Putamen (tissue), 1 donor: ENCODE measurements at regions not wholly inside any gene's neighbourhood (a gene's known extent, or its start where the extent isn't known, plus 50 kb on each side); places are given as distances from the start of the nearest gene placed in this dataset.
"Not testable (repeated sequence)": the region's sequence is repeated elsewhere in the genome, so short reads cannot be mapped to it uniquely, and the experiment has no call there.

ENCODE experiments used
- DNase-seq: peaks from one replicate; pipeline ENCODE4 v3.0.0-alpha.2; 2016; ENCODE audit warnings: low spot score

DNA sequence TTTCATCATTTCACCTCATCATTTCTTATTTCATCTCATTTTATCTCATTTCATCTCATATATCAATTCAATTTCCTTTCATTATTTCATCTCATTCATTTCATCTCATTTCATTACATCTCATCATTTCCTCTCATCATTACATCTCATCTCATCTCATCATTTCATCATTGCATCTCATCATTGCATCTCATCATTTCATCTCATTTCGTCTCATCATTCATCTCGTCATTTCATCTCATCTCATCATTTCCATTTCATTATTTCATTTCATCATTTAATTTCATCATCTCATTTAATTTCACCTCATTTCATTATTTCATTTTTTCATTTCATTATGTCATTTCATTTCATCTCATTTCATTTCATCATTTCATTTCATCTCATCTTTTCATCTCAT is 168.5 kb upstream of the FAM72C start:
- not testable (repeated sequence) for DNase-seq

DNA sequence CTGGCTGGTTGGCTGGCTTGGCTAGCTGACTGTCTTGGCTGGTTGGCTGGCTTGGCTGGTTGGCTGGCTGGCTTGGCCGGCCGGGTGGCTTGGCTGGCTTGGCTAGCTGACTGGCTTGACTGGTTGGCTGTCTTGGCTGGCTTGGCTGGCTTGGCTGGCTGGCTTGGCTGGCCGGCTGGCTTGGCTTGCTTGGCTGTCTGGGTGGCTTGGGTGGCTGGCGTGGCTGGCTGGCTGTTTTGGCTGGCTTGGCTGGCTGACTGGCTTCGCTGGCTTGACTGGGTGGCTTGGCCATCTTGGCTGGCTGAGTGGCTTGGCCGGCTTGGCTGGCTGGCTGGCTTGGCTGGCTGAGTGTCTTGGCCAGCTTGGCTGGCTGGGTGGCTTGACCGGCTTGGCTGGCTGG is 133.2 kb upstream of the FAM72C start:
- not testable (repeated sequence) for DNase-seq

DNA sequence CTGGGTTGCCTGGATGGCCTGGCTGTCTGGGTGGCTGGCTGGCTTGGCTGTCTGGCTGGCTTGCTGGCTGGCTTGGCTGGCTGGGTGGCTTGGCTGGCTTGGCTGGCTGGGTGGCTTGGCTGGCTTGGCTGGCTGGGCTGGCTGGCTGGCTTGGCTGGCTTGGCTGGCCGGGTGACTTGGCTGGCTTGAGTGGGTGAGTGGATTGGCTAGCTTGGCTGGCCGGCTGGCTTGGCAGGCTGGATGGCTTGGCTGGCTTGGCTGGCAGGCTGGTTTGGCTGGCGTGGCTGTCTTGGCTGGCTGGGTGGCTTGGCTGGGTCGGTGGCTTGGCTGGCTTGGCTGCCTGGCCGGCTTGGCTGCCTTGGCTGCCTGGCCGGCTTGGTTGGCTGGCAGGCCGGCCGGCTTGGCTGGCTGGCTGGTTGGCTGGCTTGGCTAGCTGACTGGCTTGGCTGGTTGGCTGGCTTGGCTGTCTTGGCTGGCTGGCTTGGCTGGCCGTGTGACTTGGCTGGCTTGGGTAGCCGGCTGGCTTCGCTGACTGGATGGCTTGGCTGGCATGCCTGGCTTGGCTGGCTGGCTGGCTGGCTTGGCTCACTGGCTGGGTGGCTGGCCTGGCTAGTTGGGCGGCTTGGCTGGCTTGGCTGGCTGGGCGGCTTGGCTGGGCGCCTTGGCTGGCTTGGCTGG is 132.4 kb upstream of the FAM72C start:
- peak; percentile 28 for DNase-seq

DNA sequence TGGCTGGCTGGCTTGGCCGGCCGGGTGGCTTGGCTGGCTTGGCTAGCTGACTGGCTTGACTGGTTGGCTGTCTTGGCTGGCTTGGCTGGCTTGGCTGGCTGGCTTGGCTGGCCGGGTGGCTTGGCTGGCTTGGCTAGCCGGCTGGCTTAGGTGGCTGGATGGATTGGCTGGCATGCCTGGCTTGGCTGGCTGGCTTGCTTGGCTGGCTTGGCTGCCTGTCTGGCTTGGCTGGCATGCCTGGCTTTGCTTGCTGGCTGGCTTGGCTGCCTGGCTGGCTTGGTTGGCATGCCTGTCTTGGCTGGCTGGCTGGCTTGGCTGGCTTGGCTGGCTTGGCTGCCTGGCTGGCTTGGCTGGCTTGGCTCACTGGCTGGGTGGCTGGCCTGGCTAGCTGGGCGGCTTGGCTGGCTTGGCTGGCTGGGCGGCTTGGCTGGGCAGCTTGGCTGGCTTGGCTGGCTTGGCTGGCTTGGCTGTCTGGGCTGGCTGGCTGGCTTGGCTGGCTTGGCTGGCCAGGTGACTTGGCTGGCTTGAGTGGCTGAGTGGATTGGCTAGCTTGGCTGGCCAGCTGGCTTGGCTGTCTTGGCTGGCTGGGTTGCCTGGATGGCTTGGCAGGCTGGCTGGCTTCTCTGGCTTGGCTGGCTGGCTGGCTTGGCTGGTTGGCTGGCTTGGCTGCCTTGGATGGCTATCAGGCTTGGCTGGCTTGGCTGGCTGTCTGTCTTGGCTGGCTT is 131.5 kb upstream of the FAM72C start:
- peak; percentile 7 for DNase-seq

DNA sequence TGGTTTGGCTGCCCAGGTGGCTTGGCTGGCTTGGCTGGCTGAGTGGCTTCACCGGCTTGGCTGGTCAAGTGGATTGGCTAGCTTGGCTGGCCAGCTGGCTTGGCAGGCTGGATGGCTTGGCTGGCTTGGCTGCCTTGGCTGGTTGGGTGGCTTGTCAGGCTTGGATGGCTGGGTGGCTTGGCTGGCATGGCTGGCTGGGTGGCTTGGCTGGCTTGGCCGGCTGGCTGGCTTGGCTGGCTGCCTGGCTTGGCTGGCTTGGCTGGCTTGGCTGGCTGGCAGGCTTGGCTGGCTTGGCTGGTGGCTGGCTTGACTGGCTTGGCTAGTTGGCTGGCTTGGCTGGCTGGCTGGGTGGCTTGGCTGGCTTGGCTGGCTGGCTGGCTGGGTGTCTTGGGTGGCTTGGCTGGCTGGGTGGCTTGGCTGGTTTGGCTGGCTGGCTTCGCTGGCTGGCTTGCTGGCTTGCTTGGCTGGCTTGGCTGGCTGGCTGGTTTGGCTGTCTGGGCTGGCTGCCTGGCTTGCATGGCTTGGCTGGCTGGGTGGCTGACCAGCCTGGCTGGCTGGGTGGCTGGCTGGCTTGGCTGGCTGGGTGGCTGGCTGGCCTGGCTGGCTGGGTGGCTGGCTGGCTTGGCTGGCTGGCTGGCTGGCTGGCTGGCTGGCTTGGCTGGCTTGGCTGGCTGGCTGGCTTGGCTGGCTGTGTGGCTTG is 130.4 kb upstream of the FAM72C start:
- not testable (repeated sequence) for DNase-seq

DNA sequence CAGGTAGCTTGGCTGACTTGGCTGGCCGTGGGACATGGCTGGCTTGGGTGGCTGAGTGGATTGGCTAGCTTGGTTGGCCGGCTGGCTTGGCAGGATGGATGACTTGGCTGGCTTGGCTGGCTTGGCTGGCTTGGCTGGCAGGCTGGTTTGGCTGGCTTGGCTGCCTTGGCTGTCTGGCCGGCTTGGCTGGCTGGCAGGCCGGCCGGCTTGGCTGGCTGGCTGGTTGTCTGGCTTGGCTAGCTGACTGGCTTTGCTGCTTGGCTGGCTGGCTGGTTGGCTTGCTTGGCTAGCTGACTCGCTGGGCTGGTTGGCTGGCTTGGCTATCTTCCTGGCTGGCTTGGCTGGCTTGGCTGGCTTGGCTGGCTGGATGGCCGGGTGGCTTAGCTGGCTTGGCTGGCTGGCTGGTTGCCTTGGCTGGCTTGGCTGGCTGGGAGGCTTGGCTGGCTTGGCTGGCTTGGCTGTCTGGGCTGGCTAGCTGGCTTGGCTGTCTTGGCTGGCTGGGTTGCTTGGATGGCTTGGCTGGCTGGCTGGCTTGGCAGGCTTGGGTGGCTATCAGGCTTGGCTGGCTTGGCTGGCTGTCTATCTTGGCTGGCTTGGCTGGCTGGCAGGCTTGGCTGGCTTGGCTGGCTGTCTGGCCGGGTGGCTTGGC is 129.7 kb upstream of the FAM72C start:
- no peak for DNase-seq

DNA sequence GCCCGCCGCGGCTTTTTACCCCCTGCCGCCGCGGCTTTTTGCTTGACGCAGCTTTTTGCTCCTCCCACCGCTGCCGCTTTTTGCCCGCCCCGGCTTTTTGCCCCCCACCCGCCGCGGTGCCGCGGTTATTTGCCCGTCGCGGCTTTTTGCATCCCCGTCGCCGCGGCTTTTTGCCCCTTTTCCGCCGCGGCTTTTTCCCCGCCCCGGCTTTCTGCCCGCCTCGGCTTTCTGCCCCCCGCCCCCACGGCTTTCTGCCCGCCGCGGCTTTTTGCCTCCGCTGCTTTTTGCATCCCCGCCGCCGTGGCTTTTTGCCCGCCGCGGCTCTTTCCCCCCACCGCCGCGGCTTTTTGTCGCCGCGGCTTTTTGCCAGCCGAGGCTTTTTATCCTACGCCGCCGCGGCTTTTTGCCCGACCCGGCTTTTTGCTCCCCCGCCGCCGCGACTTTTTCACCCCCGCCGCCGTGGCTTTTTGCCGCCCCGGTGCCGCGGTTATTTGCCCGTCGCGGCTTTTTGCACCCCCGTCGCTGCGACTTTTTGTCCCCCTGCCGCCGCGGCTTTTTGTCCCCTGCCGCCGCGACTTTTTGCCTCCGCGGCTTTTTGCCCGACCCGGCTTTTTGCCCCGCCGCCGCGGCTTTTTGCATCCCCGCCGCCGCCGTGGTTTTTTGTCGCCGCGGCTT is 105.5 kb upstream of the FAM72C start:
- not testable (repeated sequence) for DNase-seq

DNA sequence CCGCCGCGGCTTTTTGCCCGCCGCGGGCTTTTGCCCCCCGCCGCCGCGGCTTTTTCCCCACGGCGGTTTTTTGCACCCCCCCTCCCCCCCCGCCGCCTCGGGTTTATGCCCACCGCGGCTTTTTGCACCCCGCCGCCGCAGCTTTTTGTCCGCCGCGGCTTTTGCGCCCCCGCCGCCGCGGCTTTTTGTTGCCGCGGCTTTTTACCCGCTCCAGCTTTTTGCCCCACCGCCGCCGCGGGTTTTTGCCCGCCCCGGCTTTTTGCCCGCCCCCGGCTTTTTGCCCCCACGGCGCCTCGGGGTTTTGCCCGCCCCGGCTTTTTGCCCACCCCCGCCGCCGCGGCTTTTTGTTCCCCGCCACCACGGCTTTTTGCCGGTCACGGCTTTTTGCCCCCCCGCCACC is 104.9 kb upstream of the FAM72C start:
- not testable (repeated sequence) for DNase-seq

DNA sequence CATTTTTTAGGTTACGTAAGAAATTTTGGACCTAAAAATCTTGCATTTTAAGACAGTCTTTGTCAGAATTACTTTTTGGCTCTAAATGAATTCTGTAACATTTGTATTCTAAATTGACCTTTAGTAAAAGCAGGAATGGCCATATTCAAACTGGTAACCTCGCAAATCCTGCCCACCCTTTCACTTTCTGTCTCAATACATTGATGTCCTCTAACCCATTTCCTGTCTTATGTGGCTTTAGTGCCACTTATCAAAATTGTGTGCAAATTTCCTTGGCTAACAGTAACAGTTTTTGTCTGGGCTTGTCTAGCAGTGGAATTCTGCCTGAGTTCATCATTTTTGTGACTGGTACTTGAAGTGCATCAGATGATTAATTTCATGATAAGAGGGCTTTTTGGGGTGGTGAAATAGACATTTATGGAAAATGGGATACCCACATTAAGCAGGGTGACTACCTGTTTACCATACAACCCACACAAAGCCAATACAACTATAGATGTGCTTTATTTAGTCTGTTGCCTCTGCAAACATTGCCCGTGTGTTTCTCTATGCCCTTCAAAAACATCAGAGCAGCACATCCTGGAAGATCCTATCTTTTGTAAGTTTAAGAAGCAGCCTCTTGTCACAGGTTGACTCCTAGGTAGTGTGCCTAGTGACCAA is 98.7 kb upstream of the FAM72C start:
- not testable (repeated sequence) for DNase-seq

DNA sequence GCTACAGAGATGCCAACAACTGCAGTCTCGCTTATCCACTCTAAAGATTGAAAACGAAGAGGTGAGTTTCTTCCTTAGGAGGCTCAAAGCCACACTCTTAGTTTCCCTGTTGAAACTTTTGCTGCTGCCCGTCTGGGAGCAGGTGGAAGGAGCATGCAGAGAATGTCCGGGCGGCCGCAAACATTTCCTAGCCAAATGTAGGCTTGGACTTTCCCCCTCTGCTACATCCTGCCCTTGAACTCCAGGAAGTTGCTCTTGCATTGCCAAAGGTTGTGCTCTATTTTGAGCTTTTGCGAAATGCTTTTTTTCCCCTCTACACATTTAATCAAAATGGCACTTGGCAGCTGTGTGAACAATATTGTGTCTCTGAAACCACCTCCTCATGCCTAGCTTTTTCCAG is 95.3 kb upstream of the FAM72C start:
- not testable (repeated sequence) for DNase-seq

DNA sequence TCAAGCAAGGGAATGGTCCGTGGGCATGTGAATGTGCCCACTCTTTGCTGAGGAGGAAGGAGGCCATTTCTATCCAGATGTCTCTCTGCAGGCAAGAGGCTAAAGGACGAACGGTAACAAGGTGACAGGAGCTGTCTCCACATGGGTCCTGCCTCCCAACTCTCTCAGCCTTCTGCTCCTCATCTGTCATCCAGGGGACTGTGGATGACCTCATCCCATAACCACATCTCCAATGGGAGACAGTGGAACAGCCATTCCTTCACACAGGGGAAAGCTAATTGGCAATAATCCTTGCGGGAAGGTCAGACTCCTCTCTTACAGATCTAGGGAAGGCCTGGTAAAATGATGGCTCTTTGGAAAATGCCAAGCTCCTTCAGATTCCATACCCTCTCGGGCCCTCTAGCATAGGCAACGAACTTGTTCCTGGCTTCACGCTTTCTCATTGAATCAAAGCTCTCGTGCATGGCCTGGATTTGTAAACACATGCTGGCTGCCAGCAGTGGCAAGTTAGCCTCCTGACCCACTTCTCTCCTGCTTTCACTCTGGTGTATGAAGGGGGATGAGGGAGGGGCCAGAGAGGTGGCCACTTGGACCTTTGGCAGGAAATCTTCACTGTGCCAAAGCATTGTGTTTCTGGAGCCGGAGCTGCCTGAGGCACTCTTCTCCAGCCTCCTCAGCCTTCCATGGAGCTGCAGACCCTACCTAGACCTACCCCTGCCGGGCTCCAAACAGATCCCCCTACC is 94.5 kb upstream of the FAM72C start:
- DNase-seq = not testable (repeated sequence)

DNA sequence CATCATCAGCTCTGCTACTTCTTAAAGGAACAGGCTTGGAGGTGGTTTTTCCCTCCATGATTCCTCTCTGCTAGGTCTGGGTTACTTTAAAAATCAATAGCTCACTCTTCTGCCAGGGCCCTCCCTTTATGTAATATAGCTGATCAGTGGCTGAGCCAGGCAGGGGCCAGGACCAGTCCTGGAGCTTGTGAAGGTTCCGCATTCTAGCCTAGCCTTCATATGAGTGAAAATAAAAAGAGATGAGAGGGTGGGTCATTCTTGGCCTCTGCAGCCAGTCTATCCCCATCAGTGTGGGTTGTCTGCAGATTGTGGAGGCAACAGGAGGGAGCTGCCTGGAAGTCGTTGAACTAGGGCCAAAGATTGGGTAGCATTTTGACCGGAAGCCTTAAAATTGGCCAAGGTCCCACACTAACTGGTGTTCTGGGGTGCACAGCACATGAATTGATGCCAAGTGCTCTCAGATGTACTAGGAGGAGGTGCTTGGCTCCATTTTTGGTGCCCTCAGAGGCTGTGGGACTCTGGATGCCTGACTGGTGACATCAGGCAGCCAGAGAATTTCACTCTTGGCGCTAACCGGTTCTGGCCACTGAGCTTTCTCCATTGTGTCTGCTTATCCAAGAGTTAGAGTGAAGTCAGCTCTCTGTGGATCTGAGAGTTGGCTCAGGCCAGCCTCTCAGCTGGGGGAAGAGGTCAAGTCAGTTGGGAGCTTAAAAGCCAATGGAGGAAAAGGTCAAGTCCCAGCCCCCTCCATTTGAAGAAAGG is 93.7 kb upstream of the FAM72C start:
- DNase-seq = not testable (repeated sequence)

DNA sequence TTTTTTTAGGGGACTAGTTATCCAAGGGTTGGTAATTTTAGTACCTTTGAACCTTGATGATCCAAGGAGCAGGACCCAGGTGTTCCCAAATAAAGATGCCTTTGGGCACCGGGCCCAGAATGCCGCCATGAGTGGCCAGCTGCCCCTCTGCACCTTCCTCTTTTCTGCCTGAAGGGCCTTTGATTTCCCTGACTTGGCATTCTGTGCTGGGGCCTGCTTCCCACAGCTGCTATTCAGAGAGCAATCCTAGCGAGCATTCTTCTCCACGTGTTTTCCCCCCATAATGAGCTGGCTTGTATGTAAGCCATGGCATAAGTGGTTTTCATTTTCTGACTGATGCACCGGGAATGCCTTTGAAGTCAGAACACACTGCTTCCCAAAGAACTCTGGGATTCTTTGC is 77.6 kb upstream of the FAM72C start:
- DNase-seq = not testable (repeated sequence)

DNA sequence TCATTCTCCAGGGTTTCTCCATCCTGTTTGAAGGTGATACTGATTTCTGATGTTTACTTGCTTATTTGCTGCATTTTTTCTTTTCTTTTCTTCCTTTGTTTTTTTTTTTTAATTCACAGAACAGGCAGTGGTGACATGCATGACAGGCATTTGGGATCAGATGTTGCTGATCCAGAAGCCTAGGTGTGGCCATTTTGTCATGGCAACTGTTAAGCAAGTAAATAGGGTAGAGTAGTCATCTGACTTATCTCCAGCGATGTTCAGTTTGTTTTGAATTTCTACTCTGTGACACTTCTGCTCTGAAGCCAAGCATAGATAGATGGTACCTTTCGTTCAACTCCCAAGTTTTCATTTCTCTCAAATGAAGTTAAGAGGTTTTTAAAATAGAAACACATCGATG is 74.9 kb upstream of the FAM72C start:
- DNase-seq = not testable (repeated sequence)

DNA sequence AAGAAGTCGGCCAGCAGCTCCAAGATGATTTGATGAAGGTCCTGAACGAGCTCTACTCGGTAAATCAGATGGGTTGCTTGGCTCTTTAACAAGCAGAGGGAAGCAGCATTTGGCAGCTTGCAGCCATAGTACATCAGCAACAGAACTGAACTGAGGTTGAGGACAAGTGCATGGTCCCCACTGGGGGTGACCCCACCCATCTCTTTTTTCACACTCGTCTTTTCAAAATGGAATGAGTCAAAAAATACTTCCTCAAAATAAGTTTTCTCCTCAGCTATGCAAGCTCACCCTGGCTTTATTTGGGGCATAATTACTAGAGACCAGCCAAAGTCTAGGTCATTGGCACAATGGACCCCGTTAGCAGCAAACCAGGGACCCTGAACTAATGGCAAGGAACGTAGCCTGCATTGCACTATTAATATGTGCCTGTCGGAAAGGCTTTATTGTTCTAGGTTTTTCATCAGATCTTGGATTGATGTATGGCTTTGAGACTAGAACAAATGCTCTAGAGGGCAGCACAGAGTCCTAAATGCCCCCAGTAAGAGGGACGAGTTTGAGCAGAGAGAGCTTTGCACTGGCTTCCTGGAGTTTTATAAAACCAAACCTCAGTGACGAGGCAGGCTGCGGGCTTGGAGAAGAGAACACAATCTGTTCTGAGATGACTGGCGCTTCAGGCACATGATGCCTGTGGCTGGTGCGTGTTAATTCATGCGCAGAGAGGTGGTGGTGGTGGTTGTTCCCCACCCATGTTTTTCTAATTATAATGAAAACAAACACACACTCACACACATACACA is 74.2 kb upstream of the FAM72C start:
- DNase-seq = peak; percentile 0

DNA sequence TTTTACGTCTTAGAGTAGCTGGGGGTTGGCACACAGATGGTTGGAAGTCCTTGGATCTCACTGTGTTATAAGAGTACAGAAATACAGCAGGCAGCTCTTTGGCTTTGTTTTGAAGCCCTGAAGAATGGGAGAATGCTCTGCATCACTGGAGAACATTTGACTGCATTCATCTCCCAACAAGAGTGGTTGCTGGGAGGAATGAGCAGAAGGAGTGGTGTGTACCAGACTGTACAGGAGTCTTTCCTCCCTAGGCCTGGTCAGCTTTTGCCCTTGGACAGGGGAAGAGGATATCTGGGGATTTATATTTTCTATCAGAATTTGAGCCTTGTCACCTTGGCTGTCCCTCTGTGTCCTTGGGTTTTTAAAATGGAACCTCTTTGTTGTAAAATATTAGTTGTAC is 70.5 kb upstream of the FAM72C start:
- not testable (repeated sequence) for DNase-seq

DNA sequence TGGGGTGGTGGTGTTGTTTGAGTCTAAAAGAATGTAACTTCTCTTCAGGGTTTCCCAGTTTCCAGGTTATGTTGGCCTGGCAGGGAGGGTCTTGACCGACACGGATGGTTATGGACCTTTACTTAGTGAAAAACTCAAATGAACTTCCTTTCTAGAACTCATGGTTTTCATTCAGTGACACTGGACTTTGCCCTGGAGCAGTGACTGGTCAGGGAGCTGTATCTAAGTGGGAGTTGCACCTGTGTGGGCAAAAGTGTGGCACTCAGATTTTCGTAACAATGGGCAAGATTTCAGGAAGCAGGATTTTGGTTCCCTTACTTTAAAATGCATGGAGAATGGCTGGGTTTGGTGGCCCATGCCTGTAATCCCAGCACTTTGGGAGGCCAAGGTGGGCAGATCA is 68.5 kb upstream of the FAM72C start:
- not testable (repeated sequence) for DNase-seq

DNA sequence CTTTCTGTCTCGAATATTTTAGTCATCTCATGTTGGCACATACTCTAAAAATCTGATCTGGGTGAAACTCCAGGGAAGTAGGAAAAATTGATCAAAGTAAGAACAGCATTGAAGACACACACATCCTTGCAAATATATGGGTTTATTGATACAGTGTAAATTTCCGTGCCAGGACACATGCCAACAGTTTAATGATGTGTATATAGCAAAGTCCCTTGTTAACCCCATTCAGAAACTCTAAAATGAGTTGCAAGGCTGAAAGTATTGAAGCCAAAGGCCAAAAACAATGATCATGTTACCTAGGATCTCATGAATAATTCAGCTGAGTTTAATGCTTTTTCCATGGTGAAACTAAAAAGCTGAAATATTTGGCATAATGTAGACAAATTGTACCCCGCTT is 62.3 kb upstream of the FAM72C start:
- DNase-seq = not testable (repeated sequence)

DNA sequence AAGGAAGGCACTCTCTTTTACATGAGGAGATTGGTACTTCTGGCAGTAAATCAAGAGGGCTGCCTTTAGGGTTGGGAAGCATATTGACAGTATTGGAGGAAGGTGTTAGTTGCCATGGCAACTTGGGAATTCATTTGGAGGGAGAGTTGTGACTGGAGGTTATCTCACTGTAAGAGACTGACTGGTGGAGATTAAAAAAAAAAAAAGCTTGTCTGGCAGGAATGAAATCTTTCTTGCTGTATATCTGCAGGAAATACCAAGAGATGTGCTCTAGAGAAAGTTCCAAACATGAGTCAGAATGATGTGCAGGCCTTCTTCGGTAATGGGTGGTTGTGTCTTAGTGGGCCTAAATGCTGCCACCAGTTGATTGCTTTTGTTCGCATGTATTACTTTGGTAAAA is 59.8 kb upstream of the FAM72C start:
- DNase-seq = not testable (repeated sequence)
